Stimulated activated CD8-positive, alpha-beta memory T cell treated with anti-CD3 and anti-CD28 coated beads, Interleukin-12 subunit alpha, Interleukin-12 subunit beta, amount 100 ng/mL, for 24 hours (primary cell): ENCODE measurements at regions not wholly inside any gene's neighbourhood (a gene's known extent, or its start where the extent isn't known, plus 50 kb on each side); places are given as distances from the start of the nearest gene placed in this dataset.

ENCODE experiments used
- DNase-seq: peaks from one replicate; pipeline ENCODE4 v3.0.0-alpha.2; 2020; ENCODE audit errors: extremely low read depth

DNA sequence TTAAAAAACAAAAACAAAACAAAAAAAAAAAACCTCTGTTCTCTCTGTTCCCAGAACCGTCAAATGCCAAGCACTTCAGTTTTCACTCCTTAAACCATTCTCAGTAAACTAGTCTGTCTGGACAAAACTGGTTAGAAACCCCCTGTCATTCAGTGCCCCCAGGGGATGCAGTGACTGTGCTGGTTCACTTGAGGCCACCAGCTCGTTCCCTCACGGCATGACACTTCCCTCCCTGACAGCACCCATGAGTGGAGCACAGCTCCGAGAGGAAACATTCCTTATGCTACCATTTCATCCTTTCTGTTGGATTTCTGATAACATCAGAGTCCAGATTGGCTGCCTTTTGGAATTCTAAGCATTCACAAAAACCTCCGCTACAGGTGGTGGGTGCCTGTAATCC lies 244.0 kb upstream of the TPM1 start:
- DNase-seq, result no peak

GRCh38 chr15:62799037-62799436 lies 243.5 kb upstream of the TPM1 start:
- DNase-seq, result no peak

GRCh38 chr15:62799919-62800318 lies 242.6 kb upstream of the TPM1 start:
- no peak for DNase-seq

DNA sequence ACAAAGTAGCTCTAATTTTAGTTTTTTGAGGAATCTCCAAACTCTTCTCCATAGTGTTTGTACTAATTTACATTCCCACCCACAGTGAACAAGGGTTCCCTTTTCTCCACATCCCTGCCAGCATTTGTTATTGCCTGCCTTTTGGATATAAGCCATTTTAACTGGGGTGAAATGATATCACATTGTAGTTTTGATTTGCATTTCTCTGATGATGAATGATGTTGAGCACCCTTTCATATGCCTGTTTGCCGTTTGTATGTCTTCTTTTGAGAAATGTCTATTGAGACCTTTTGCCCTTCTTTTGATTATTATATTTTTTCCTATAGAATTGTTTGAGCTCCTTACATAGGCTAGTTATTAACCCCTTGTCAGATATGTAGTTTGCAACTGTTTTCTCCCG lies 239.9 kb upstream of the TPM1 start:
- no peak for DNase-seq

DNA sequence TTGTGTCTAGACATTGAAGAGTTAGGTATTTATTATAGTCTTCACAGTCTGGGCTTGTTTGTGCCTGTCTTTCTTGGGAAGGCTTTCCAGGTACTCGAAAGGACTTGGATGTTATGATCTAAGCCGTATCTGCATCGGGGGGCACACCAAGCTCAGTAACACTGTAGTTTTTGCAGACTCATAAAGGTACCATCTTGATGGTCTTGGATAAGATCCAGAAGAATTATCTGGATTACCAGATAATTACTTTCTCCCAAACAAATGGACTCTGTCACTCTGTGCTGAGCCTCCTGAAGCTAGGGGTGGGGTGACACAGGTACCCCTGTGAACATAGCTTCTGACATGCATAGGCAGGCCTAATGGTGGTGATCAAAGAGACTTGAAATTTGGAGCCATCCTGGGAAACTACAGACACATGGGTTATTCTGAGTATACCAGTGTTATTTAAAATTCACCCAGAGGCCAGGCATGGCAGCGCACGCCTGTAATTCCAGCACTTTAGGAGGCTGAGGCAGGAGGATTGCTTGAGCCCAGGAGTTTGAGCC lies 238.6 kb upstream of the TPM1 start:
- no peak for DNase-seq

DNA sequence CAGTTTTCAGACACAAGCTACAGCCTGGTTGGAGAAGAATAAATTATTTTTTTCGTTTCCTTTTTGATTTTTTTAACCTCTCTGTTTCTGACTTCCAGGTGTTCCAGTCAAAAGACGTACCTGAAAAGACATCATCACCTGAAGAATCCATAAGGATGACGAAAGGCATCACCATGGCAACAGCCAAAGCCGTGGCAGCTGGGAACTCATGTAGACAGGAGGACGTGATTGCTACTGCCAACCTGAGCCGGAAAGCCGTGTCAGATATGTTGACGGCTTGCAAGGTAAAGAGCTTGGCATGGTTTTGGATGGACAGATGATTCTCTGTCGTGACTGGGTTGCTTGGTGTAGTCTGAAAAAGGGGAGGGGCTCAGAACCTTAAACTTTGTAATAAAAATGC lies 237.0 kb upstream of the TPM1 start:
- DNase-seq, result no peak

GRCh38 chr15:62807539-62808130 lies 234.9 kb upstream of the TPM1 start:
- DNase-seq, result no peak

DNA sequence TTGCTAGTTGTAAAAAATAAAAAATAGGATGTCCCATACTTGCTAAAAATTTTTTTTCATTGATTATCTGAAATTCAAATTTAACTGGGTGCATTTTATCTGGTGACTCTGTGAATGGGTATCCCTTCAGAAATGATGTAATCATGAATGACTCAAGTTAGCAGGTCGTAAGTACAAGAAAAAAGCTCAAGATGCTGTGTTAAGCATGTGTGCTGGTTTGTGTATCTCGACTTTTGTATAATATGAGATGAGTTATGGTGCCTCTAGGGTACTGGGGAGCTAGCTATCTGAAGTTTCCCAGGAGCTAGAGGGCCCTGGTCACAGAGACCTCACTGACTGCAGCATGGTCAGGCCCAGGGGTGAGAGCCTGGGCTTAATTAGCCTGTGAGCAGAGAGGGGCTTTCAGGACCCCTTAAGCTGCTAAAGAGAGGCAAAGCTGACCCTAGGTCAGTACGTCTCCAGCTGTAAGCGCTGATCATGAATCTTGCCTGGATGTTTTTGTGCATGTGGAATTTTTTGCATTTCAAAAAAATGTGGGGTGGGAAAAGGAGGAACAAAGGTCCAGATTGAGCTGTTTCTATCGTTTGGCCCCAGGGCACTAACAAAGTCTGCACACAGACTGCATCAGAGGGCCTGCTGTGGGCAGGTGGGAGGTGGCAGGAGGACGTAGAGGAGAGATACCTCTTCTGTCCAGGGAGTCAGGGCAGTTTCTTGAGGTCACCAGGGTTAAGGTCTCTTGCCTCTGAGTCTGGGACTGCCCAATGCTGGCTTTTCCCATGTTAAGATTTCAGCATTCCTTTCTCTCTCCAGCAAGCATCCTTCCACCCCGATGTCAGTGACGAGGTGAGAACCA lies 233.2 kb upstream of the TPM1 start:
- no peak for DNase-seq

DNA sequence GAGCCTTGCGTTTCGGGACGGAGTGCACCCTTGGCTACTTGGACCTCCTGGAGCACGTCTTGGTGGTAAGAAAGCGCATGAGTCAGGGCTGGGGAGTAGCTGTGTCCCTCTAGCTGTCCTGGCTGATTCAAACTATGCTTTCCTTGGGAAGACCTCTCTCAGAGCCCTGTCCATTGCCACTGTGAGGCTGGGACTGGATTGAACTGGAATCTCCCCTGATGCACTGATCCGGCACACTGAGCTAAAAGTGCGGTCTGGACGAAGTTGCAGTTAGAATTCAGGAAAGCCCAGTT lies 232.6 kb upstream of the TPM1 start:
- DNase-seq, result no peak

DNA sequence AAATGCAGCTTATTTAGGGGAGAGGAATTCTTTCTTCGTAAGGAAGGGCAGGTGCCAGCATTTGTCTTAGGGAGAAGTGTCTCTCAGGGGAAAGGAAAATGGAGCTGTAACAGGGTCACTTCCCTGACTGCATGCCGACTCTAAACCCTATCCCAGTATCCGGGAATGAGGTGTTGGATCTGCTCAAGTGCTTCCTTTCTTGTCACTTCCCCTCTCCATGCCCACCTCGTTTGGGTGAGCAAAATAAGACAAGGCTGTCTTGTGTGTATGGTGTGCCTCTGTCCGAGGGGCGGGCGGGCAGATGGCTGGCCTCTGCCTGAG lies 230.1 kb upstream of the TPM1 start:
- no peak for DNase-seq

- no peak for DNase-seq
These were observed 226.0 kb upstream of the TPM1 start for GRCh38 chr15:62816342-62817069.

DNA sequence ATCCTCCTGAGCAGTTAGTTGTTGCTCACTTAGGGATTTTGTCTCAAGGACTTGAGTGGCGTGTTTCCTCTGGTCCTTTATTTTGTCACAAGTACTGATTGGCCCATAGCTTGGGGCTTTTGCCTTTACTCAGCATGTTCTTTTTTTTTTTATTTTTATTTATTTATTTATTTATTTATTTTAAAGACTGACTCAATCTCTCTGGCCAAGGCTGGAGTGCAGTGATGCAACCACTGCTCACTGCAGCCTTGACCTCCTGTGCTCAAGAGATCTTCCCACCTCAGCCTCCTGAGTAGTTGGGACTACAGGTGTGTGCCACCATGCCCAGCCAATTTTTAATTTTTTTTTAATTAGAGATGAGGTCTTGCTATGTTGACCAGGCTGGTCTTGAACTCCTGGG lies 223.9 kb upstream of the TPM1 start:
- no peak for DNase-seq

DNA sequence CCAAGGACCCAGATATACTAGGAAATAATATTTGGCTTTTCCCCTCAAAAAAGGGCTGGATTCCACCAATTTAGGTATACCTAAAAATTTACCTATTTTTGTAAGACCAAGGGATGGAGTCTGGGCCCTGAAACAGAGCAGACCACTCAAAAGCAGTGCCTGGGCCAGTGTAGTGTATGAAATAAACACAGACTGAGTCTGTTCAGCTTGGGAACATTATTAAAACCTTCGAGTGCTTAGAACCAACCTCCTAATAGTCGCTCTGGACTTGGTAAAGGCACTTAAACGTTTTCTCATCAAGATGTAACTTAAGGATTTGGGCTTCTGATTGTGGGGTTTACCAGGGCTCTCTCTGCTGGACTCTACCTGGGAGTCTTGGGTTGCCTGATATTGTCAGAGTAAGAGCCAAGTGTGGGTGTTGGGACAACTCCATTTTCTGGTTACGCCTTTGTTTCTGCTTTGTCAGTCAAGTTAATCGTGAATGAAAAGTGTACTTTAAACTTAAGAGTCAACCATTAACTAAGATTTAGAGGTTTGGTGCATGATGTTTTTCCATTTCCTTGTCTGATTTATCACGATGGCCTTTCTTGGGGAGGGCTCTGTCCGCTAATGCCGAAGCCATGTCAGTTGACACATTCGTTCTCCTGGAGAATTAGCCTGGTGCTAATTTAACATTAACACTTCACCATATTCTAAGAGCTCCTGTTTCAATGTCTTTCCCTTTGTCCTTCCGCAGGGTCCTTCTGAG lies 221.0 kb upstream of the TPM1 start:
- no peak for DNase-seq

- no peak for DNase-seq
These were observed 220.3 kb upstream of the TPM1 start for GRCh38 chr15:62822228-62822627.

DNA sequence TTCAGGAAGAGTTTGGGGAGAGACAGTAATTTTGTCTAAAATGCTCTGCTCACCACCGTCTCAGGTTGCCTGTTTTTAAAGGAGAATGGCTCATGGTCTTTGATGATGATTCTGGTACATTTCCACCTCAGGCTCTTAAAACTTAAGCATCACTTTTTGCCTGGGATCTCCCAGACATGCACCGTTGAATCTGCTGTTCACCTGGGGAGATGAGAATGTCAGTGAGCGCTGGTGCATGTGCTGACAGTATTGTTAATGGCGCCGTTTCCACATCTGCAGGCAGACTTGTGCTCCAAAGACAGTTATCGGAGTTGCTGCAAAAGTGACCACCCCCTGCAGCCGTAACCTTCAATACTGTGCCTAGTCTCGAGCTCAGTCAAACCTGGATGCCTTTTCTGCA lies 219.0 kb upstream of the TPM1 start:
- no peak for DNase-seq

- DNase-seq, result no peak
These were observed 218.2 kb upstream of the TPM1 start for GRCh38 chr15:62824111-62825015.

- no peak for DNase-seq
These were observed 217.4 kb upstream of the TPM1 start for GRCh38 chr15:62825191-62825590.

- no peak for DNase-seq
These were observed 216.0 kb upstream of the TPM1 start for GRCh38 chr15:62826561-62826960.

DNA sequence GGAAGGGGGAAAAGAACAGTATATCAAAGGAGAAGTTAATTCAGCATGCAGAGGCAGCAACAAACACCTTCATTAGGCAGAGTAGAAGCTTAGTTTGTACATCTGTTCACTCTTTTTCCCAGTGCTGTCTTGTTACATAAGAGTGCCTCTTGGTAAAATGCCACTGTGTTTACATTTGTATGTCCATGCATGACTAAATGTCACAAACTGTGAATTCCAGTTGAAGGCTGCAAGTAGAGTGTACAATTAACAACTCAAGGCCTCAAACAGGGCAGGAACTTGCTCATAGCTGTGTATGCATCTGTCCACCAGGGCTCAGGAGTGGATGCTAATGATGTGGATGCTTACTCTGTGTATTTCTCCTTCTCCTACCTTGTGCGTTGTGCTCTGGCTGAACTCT lies 214.2 kb upstream of the TPM1 start:
- DNase-seq, result no peak

- DNase-seq, result no peak
These were observed 210.3 kb upstream of the TPM1 start for GRCh38 chr15:62832231-62832630.

DNA sequence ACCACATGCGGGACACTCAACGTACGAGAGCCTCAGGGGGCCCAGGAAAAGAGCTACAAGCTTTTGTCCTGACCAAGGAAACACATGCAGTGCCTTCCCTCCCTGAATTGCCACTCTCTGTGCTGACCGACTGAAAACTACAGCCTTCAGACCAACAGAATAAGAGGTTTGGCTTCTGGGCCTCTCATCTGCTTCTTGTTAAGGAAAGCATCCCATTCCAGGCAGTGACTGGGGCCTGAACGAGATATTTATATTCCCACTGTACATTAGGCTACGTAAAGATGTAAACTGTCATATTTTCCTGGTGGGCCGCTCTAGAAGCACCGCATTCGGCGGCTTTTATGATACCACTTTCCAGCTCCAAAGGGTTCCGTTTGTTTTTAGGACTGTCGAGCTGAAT lies 208.9 kb upstream of the TPM1 start:
- no peak for DNase-seq
